HG03135 (cell line): ENCODE measurements at regions not wholly inside any gene's neighbourhood (a gene's known extent, or its start where the extent isn't known, plus 50 kb on each side); places are given as distances from the start of the nearest gene placed in this dataset.

Experiments used
- ATAC-seq: cut with Tn5 transposase; IDR thresholded peaks from one replicate; pipeline ENCODE4 v1.9.1; 2021; ENCODE audit warnings: mild to moderate bottlenecking, moderate library complexity; ENCODE audit not compliant: unreplicated experiment

- ATAC-seq = peak; percentile 81
Measured at GRCh38 chr20:22333885-22334545, 250.4 kb downstream of the FOXA2 start.

- no peak for ATAC-seq
Measured at GRCh38 chr20:22324505-22324904, 259.9 kb downstream of the FOXA2 start.

GRCh38 chr20:22322513-22322912 lies 261.9 kb downstream of the FOXA2 start:
- ATAC-seq = no peak

DNA sequence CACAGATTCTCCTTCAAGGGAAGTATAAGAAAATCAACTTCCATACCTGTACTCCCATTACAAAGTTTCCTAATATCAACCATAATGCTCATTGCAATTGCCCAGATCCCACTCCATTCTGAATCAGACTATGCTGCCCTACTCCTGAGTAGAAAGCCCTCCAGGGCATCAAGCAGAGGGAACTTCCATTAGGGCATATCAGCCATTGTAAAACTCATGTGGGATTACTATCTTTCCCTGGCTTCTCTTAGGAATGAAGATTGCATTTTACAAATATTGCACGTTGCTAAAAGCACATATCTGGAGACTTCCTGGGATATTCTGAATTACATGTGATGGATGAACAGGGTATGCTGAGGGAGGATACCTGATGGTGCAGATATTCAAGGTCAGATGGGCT lies 263.2 kb downstream of the FOXA2 start:
- no peak for ATAC-seq

- ATAC-seq = no peak
Measured at GRCh38 chr20:22320245-22320915, 264.0 kb downstream of the FOXA2 start.

- no peak for ATAC-seq
Measured at GRCh38 chr20:22315771-22316170, 268.6 kb downstream of the FOXA2 start.

- ATAC-seq = no peak
Measured at GRCh38 chr20:22315073-22315472, 269.3 kb downstream of the FOXA2 start.

- ATAC-seq = no peak
Measured at GRCh38 chr20:22312744-22313346, 271.5 kb downstream of the FOXA2 start.

GRCh38 chr20:22308934-22309333 lies 275.4 kb downstream of the FOXA2 start:
- ATAC-seq = no peak

GRCh38 chr20:22307409-22307808 lies 277.0 kb downstream of the FOXA2 start:
- ATAC-seq = no peak

DNA sequence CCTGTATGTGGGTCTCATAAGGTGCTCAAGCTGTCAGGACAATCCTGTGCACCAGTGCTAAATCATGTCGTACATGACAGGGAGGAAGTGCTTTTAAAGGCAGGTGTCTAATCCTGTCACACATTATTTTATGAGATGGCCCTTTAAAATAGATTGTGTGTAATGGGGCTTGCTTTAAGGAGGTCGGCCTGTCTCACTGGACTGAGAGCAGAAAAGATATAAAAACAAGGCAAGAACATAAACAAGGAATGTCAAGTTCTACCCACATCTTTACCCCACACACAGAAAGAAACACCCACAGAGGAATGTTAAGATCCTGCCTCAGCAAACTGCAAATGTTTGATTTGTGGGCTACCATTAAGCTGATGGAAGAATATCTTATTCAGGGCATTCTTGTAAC lies 279.0 kb downstream of the FOXA2 start:
- ATAC-seq = no peak

DNA sequence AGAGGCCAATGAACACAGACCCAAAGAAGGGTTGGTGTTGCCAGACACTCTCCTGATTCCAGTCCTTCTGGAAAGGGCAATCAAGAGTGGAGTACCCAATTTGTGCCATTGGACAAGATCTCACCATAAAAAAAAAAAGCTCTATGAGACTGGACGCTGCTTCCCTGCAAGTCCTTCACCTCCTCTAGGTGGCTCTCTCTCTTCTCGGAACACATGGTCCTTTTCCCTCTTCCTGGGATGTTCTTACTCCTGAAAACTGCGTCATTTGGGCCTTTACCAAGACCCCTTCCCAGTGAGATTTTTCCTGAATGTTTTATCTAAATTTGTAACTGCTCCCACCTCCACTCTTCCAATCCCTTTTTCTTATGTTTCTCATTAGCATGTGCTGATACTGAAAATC lies 280.8 kb downstream of the FOXA2 start:
- ATAC-seq = no peak

DNA sequence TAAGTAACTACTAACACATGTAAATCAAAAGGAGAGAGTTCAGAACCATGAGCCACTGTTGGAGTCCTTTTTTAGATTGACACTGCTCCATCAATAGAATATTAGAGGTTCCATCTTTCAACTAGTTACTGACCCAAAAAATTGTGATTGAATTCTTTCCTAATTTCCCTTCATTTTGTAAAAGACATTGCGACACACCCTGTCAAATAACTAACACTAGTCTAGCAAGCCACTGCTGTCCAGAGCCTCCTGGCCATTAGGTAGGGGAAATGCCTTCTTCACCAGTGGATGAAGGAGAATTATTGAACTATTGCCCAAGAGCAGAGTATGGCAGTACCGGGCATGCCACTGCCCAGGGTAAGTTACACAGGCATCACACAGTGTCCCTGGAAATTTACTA lies 282.3 kb downstream of the FOXA2 start:
- no peak for ATAC-seq

DNA sequence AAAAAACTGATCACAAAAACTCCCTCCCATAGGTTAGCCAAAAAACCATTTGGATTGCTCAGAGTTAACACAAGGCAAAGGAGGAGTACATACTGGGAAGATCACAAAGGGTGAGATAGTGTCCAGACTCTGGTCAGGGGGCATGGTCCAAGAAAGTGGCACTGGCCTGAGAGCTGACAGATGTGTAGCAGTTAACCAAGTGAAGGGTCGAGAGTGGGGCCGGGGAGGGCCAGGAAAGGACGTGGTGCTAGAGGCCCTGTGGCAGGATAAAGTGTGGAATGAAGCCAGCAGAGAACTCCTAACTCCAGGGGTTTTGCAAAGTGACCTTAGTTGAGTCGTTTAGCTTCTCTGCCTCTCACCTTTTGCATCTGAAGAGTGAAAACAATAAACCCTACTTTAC lies 290.5 kb downstream of the FOXA2 start:
- ATAC-seq = no peak

DNA sequence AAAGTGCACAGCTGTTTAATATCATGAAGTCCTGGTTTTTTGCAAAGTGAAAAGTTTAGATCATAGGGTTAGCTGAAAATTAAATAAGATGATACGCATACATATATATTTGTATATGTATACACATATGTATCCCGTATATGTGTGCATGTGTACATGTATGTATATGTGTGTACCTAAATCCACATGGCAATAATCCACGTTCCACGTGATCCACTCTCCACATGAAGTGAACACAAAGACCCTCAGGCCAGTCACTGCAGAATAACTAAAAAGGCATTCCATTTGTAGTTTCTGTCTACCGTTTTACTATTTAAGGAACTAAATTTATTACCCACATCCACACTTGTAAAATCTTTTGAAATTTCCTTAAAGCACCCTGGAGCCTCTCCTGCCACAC lies 294.9 kb downstream of the FOXA2 start:
- no peak for ATAC-seq

DNA sequence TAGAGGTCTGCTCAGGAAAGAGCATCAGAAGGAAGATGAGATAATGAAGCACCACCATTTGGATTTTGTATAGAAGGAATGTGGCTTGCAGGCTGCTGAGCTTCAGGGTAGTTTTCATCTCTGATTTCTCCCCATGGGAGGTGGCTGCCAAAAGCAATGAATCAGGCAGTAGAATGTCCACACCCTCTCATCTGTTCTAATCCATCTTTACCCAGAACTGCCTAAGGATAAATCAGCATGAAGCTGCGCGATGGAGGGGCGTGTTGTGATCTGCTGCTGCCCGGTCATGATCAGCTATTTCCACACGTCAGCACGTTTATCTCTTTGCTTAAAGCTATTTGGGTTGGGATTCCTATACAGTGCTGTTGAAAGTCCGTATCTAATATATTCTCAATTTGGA lies 295.4 kb downstream of the FOXA2 start:
- no peak for ATAC-seq

- no peak for ATAC-seq
Measured at GRCh38 chr20:22288156-22288555, 296.2 kb downstream of the FOXA2 start.

DNA sequence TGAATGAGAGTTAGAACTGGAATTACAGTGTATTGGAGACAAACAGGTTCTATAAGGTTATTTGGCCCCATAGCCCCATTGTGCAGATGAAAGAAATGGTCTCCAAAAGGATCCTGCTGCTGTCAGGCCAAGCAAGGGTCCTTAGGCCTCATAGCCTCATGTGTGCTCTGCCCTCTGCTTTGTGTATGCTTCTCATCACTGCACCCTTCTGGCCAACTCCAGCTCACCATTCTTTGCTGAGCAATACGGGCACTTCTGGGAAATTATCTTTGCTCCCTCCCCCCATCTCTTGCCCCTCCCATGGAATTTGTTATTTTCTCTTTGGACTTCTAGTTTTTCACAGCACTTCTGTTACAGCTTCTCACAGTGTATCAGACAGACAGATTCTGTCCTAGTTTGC lies 298.8 kb downstream of the FOXA2 start:
- no peak for ATAC-seq

DNA sequence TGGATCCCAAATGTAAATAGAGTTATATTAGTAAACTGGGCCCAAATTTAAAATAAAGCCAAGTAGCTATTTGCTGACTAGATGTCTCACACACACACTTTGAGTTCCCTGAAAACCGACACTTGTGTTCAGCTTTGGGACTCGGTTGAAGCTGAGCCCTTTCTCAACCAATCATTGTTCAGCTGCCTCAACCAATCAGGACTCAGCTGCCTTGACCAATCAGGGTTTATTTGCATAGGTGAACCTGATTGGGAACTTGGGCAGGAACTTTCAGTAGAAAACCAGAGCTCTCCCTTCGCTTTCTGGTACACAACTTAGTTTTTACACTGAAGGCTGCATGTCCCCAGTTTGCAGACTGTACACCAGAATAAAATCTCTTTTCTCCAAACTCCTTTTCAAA lies 301.7 kb downstream of the FOXA2 start:
- no peak for ATAC-seq

GRCh38 chr20:22274330-22274729 lies 310.0 kb downstream of the FOXA2 start:
- ATAC-seq = no peak

GRCh38 chr20:22268675-22269074 lies 315.7 kb downstream of the FOXA2 start:
- no peak for ATAC-seq

DNA sequence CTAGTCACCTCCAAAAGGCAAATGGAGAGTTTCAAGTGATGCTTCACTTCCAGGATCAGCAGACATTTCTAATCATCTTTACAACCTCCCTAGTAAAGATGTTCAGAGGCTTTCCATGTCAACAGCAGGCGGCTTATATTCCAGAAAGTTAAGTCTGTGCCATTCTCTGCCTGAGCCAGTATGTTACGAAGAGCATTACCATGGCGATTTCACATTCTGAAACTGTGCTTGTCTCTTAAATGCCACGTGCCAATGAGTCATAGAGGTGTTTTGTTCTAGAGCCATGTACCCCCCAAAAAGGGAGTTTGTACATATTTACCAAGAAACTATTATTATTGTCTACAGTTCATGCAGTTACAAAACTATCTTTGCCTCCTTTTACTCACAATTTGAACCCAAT lies 319.5 kb downstream of the FOXA2 start:
- ATAC-seq = no peak
